T-helper 2 cell treated with Interferon-gamma antibody and Interleukin-4, amounts not matched to agents 5 μg/mL and 100 μg/mL, for 36 hours (primary cell): ENCODE measurements at regions not wholly inside any gene's neighbourhood (a gene's known extent, or its start where the extent isn't known, plus 50 kb on each side); places are given as distances from the start of the nearest gene placed in this dataset.

Source experiments
- DNase-seq: peaks from one replicate; pipeline ENCODE4 v3.0.0; 2021; ENCODE audit warnings: low spot score
- H3K27ac Mint-ChIP-seq: one replicate; pipeline ENCODE4 v1.8.0; 2021; ENCODE audit warnings: mild to moderate bottlenecking, mixed read lengths
- H3K27me3 Mint-ChIP-seq: one replicate; pipeline ENCODE4 v1.8.0; 2021; ENCODE audit warnings: low read depth, mixed read lengths
- H3K36me3 Mint-ChIP-seq: one replicate; pipeline ENCODE4 v1.8.0; 2021; ENCODE audit warnings: low read depth, mixed read lengths
- H3K4me1 Mint-ChIP-seq: one replicate; pipeline ENCODE4 v1.8.0; 2021; ENCODE audit warnings: low read depth, mixed read lengths
- H3K4me3 Mint-ChIP-seq: one replicate; pipeline ENCODE4 v1.8.0; 2022; ENCODE audit warnings: mild to moderate bottlenecking, moderate library complexity, mixed read lengths
- H3K9me3 Mint-ChIP-seq: one replicate; pipeline ENCODE4 v1.8.0; 2021; ENCODE audit warnings: mixed read lengths

DNA sequence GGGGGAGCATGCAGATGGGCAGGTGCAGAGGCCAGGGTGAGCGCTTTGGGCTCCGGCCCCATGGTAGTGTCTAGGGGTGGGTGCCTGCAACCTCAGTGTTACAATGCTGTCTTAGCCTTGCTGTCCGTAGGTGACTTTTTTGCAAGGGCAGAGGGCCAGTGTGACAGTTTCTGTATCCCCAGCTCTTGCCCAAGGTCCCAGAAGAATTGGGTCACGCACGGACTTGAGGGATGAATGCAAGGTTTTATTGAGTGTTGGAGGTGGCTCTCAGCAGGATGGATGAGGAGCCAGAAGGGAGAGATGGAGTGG is 492.5 kb downstream of the AGTPBP1 start:
- no peaks in the 10 kb centered on the region for H3K9me3 Mint-ChIP-seq
- no peak for DNase-seq
- H3K36me3 Mint-ChIP-seq = no peaks in the 10 kb centered on the region
- no peaks in the 10 kb centered on the region for H3K27me3 Mint-ChIP-seq
- H3K4me1 Mint-ChIP-seq = no peaks in the 10 kb centered on the region
- H3K4me3 Mint-ChIP-seq = no peak overlapping the region
- no peak overlapping the region for H3K27ac Mint-ChIP-seq

DNA sequence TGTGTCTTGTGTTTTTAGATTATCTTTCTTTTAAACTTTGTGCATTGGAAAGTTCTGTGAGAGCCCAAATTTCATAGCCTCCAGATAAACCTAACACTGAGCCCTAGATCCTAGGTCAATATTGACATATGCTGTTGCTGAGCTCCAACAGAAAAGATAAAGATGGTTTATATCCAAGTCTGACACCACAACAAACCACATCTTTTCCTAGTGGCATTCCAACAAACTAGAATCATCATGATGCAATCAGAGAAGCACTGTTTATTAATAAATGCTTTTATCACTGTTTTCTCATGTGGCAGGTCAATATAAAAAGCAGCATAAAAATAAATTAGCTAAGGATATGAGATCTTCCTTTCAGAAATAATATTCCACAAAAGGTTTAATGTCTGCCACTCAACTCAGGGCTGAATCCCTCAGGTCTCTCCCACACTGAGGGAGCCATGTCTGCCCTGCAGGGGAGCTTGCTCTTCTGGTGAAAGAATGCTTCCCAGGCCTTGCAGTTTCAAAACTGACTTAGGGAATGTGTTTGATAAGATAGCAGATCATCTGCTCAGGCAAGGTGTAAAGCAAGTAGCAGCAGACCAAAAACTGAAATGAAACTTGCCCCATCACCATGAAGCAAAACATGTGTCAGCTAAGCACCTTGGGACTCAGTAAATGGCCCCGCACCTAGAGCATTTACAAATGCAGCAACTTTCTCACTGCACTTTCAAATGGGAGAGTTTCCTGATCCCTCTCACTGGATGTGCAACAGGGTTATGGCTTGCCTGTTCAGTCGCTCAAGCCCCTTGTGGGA is 493.0 kb downstream of the AGTPBP1 start:
- Mint-ChIP-seq H3K4me3 (no peak overlapping the region), H3K36me3 (no peaks in the 10 kb centered on the region), H3K9me3 (no peaks in the 10 kb centered on the region), H3K27me3 (no peaks in the 10 kb centered on the region), H3K4me1 (no peaks in the 10 kb centered on the region), H3K27ac (no peak overlapping the region)
- DNase-seq = no peak

DNA sequence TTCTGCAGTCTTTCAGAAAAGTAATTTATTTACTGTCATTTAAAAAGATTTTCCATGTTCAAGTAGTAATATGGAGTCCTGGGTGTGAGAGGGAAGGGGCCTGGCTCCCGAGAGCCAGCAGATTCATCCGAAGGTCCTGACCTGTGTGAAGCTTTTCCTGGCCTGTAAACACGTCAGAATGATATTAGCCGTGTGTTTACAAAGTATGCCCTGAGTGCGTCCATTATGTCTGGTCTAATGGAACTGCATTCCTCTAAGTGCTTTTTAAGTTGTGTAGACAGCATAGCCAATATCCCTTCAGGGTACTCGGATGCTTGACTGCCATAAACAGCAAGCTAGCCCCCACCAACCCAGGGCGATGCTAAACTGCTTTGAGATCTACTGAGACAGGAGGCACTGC is 495.2 kb downstream of the AGTPBP1 start:
- Mint-ChIP-seq H3K36me3 (no peaks in the 10 kb centered on the region), H3K4me1 (no peaks in the 10 kb centered on the region), H3K4me3 (no peak overlapping the region), H3K27me3 (no peaks in the 10 kb centered on the region), H3K27ac (no peak overlapping the region), H3K9me3 (no peaks in the 10 kb centered on the region)
- no peak for DNase-seq

DNA sequence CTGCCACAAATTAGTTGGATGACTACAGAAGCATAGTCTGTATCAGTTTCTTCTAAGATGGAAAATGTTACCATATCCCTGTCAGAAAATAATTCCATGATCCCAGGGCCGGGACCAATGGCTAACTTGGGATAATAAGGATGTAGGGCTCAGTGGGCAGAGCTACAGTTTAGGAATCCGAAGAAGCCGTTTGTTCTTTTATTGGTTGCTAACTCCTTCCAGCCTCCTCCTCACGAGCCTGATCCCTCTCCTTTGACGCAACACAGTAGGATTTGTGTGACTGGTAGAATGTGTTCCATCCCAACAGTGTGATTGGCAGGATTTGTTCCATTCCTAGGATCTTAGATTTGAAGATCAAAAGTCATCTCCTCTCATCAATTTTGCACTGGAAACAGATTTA is 496.9 kb downstream of the AGTPBP1 start:
- no peaks in the 10 kb centered on the region for H3K4me1 Mint-ChIP-seq

DNA sequence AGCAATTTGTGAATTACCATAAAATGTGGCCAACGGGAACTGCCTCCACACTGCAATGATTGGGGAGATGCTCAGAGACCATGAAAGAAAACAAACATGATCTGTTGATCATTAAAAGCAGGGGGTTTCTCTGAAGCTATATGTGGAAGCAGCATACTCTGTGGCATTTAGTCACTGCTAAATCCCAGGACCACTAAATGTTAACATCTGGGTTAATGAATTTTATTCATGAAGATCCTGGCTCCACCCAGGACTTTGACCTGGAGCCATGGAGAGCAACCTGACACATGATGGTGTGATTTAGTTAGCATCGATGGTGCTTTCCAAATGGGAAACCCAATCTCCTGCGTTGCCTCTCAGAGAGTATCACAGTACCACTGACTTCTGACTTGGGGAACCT is 497.8 kb downstream of the AGTPBP1 start:
- H3K4me3 Mint-ChIP-seq = no peak overlapping the region
- H3K9me3 Mint-ChIP-seq = no peaks in the 10 kb centered on the region
- no peaks in the 10 kb centered on the region for H3K4me1 Mint-ChIP-seq
- H3K27me3 Mint-ChIP-seq = no peaks in the 10 kb centered on the region
- no peak overlapping the region for H3K27ac Mint-ChIP-seq
- no peak for DNase-seq
- no peaks in the 10 kb centered on the region for H3K36me3 Mint-ChIP-seq

More for the DNA sequence above, 496.9 kb downstream of the AGTPBP1 start:
- Mint-ChIP-seq H3K4me3 (no peak overlapping the region), H3K27me3 (no peaks in the 10 kb centered on the region), H3K36me3 (no peaks in the 10 kb centered on the region), H3K9me3 (no peaks in the 10 kb centered on the region), H3K27ac (no peak overlapping the region)
- DNase-seq = no peak

DNA sequence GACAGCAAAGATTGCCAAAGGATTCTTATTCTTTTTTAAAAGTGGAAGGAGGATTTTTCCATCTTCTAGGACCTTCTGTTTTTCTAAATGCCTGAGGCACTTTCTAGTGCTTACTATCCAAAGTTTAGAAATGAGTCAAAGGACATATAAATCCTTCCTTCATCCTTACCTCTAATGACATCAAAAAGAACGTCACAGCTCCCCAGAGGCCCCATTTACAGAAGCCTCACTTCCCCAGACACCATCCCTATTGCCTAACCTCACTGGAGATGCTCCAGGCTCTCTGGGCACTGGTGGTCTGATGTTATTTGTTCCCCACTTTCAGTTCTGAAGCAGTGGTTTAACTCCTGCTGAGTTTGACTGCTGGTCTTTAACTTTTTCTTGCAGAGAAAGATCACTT is 504.3 kb downstream of the AGTPBP1 start:
- H3K9me3 Mint-ChIP-seq = no peaks in the 10 kb centered on the region
- no peak overlapping the region for H3K4me3 Mint-ChIP-seq
- no peaks in the 10 kb centered on the region for H3K4me1 Mint-ChIP-seq
- H3K36me3 Mint-ChIP-seq = no peaks in the 10 kb centered on the region
- no peak overlapping the region for H3K27ac Mint-ChIP-seq
- H3K27me3 Mint-ChIP-seq = no peaks in the 10 kb centered on the region
- no peak for DNase-seq

DNA sequence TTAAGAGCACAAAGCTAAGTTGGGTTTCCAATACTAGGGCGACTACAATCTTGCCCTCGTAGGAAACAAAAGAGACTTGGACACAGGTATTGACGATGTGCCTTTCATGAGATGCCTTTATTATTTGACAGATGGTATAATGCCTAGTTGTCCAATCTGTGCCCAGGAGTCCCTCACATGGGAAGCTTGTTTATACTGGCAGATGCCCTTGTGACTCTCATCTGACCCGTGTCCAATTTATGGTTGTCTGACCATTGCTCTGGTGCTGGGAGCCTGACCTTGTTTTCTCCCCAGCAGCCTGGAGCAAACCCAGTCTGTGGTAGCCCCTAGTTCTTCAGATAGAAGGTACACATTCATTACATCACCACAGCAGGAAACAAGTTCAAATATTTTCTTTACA is 511.7 kb downstream of the AGTPBP1 start:
- no peak overlapping the region for H3K27ac Mint-ChIP-seq
- no peaks in the 10 kb centered on the region for H3K36me3 Mint-ChIP-seq
- no peak for DNase-seq
- H3K4me1 Mint-ChIP-seq = no peaks in the 10 kb centered on the region
- no peaks in the 10 kb centered on the region for H3K9me3 Mint-ChIP-seq
- no peaks in the 10 kb centered on the region for H3K27me3 Mint-ChIP-seq
- no peak overlapping the region for H3K4me3 Mint-ChIP-seq

DNA sequence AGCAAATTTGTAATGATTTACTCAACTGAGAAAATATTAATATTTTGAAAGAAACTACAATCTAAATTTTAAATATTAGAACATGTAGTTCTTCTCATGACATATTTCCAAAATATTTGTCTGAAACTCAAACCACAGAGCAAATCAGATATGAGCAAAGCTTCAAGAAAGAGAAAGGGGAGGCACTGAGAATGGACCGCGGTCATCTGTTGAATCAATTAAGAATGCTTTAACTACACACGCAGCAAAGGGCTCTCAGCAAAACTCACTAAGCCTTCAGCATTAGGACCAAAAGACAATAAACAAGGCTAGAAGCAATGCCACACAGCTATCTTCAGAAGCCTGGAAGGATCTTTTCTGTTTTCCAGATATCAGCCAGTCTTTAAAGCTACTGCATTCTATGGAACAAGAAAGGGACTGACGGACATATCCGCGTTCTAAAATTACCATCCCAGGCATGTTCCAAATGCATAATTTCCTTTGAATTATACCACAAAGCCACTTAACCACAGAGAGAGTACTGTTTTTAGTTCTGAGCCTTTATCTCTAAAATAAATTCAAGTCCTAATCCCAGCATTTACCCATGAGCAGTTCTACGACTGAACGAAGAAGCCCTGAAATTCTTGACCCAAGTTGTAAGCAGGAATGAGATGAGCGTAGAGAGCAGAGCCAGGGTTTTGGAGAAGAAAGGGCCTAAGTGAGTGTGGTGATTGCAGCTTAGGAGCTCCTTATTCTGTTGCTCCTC is 513.5 kb downstream of the AGTPBP1 start:
- Mint-ChIP-seq H3K27me3 (no peaks in the 10 kb centered on the region), H3K27ac (no peak overlapping the region), H3K4me1 (no peaks in the 10 kb centered on the region), H3K36me3 (no peaks in the 10 kb centered on the region), H3K4me3 (no peak overlapping the region), H3K9me3 (no peaks in the 10 kb centered on the region)
- no peak for DNase-seq

DNA sequence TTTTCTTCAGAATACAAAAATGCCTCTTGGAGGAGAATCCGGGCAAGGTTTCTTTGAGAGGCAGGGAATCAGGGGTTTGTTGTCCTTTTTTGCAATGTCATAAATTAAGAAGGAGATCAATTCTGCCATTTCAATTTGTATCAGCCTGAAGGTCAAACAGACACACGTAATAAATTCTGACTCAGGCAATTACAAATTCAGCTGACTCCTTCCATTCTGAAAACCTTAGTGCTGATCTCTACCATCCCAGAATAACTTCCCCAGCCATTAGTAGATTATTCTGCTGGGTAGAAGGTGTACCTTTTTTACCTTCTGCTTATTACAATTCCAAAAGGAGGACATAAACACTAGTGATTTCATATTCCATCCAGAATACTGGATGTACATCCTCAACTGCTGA is 516.6 kb downstream of the AGTPBP1 start:
- Mint-ChIP-seq H3K9me3 (no peaks in the 10 kb centered on the region), H3K4me1 (no peaks in the 10 kb centered on the region), H3K4me3 (no peak overlapping the region), H3K27me3 (no peaks in the 10 kb centered on the region), H3K36me3 (no peaks in the 10 kb centered on the region), H3K27ac (no peak overlapping the region)
- no peak for DNase-seq

DNA sequence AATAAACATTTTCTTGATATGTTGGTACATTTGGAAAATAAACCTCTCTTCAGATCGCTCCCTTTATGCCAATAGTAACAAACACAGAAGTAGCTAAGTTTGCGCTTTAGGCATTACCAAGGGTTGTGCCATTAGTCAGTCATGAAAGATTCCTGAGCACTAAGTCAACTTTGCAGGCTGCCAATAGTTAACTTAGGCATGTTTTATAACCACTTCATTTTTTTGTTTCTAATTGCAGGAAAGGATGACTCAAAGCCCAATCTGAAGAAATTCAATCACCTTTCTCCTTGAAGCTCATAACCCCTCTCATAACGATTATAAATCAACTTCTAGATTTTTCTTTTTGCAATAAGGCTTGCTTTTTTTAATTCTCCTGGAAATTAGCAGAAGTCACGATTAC is 517.0 kb downstream of the AGTPBP1 start:
- Mint-ChIP-seq H3K27me3 (no peaks in the 10 kb centered on the region), H3K36me3 (no peaks in the 10 kb centered on the region), H3K4me3 (no peak overlapping the region), H3K27ac (no peak overlapping the region), H3K4me1 (no peaks in the 10 kb centered on the region), H3K9me3 (no peaks in the 10 kb centered on the region)
- DNase-seq = no peak

DNA sequence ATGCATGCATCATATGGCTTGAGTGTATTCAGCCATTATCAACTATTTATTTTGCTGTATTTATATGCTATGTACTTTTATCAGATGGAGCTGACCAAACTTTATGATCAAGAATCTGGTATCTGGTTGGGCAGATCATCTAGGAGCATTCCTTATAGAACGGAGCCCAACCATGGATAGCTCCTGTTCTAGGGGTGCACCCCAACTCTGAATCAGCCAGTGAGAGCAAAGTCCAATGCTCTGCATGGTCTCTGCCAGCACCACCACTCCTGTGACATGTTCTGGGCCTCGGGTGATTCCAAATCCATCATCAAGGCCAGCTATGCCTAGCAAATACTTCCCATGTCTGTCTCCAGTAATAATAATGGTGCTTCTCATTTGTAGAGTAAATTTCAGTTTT is 517.5 kb downstream of the AGTPBP1 start:
- Mint-ChIP-seq H3K27ac (no peak overlapping the region), H3K4me1 (no peaks in the 10 kb centered on the region), H3K27me3 (no peaks in the 10 kb centered on the region), H3K9me3 (no peaks in the 10 kb centered on the region), H3K36me3 (no peaks in the 10 kb centered on the region), H3K4me3 (no peak overlapping the region)
- no peak for DNase-seq

DNA sequence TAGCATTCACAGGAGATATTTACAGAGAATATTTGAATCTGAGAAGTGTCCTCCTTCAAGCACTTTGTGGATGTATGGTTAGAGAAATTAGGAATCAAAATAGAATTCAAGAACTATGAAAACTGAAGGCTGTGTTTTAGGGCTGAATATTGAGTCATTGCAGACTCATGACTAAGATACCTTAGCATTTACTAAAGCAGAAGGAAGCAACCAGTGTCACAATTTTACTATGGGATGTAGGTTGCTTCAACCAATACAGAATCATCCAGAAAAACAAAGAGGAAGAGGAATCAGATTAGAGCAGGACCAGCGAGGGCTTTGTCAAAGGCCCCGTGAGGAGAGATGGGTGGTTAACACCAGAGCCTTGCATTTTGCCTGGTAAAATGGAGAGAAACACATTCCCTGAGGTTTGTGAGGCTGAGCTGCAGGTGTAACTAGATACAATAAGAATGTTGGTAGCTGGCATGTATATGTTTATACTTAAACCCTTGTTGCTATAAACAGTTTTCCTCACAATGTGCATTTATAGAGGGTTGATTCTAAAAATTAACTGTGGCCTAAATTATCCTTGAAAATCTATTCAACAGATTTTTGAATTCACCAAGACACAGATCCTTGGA is 518.1 kb downstream of the AGTPBP1 start:
- H3K27ac Mint-ChIP-seq = no peak overlapping the region
- H3K4me3 Mint-ChIP-seq = no peak overlapping the region
- H3K9me3 Mint-ChIP-seq = no peaks in the 10 kb centered on the region
- no peaks in the 10 kb centered on the region for H3K4me1 Mint-ChIP-seq
- no peak for DNase-seq
- no peaks in the 10 kb centered on the region for H3K36me3 Mint-ChIP-seq
- no peaks in the 10 kb centered on the region for H3K27me3 Mint-ChIP-seq

DNA sequence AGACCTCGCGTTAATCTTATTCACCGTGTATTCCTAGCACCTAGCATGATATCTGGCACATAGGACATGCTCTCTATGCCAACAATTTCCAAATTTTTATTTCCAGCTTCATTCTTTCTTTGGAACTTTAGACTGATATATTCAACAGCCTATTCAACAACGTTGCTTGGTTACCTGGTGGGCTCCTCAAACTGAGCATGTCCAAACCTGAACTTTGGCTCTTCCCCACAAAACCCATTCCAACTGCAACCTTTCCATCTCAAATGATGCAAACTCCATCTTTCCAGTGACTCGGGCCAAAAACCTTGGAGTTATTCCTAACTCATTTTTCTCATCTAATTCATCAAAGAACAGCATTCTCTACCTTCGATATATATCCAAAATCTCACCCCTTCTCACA is 525.2 kb downstream of the AGTPBP1 start:
- no peak overlapping the region for H3K27ac Mint-ChIP-seq
- H3K4me3 Mint-ChIP-seq = no peak overlapping the region
- DNase-seq = no peak
- H3K36me3 Mint-ChIP-seq = no peaks in the 10 kb centered on the region
- peaks cover 7% of the 10 kb centered on the region for H3K4me1 Mint-ChIP-seq
- no peaks in the 10 kb centered on the region for H3K9me3 Mint-ChIP-seq
- peaks cover 4% of the 10 kb centered on the region for H3K27me3 Mint-ChIP-seq

DNA sequence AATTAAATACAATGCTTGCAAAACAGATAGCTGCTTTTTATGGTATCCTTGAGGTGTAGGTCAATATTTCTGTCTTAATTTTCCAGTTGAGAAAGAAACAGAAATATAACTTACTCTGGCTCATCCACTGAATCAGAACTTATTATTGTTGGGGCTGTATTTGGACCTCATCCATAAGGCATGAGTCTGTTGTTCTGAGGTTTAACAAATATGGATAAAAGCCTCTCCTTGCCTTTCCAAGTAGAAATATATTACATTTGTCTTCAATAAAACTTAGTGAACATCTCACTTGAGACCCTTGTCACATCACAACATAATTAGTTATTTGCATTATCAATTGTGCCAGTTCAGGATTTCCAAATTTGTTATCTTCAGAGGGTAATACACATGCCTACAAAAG is 525.8 kb downstream of the AGTPBP1 start:
- no peak overlapping the region for H3K4me3 Mint-ChIP-seq
- H3K36me3 Mint-ChIP-seq = no peaks in the 10 kb centered on the region
- H3K27me3 Mint-ChIP-seq = peaks cover 4% of the 10 kb centered on the region
- no peak overlapping the region for H3K27ac Mint-ChIP-seq
- H3K4me1 Mint-ChIP-seq = peaks cover 7% of the 10 kb centered on the region
- H3K9me3 Mint-ChIP-seq = no peaks in the 10 kb centered on the region
- DNase-seq = no peak
